Hippocampal formation (tissue), 2 donors: ENCODE measurements at regions not wholly inside any gene's neighbourhood (a gene's known extent, or its start where the extent isn't known, plus 50 kb on each side); places are given as distances from the start of the nearest gene placed in this dataset.

Experiments
- DNase-seq, 2 donors: peaks; one replicate each; lab custom pipeline; 2025; lab: John Stamatoyannopoulos, UW

DNA sequence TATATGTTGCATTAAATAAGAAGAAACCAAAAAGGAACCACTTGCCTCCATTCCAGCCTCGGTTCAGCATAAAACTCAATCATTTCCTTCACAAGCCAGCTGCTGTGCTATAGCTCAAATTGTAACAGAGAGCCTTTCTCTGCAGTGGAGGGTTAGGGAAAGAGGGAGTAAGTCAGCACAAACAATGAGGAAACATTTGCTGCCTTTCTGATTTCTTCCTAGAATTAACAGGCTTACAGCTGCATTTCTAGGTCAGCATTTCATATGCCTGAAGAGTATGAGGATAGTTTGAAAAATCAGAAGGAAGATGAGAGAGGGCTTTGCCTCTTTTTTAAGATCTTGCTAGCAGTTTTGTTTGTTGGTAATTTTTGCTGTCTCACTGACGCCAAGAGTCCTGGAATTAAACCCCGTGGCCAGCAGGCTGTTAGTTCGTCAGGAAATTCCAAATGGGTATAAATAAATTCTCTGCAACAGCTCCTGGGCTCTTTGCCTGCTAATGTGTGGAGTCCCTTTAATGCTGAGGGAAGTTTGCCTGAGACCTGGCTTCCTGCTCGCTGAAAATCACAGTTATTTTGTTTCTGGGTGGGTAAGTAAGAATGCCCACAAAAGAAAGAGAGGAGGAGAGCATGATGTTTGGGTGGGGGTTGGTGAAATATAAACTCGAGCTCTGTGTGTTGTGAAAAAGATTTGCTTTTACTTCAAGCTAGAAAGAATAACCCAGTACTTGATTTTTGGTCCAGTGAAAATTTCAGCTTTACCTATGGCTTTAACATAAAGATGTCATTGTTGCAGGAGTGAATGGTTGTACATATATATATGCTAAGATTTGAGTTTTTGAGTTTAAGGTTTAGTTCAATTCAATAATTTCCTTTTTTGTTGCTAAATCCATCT is 148.1 kb upstream of the DMRT1 start:
- peak; percentile 47 to 94 for DNase-seq

DNA sequence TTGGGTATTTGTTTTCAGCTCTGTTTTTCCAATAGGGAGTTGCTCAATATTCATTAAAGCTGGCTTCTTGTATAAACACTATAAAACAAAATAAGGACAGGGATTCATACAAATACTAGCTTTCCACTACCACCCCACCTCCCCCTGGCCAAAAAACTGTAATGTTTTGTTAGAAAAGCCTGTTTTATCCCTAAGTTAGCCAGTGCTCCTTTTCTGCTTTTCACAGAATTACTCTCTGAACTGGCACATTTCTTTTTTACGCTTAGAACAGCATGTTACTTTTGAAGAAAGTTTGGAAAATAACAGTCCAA is 147.4 kb upstream of the DMRT1 start:
- DNase-seq, result peak in 1 of 2 donors; percentile 93

DNA sequence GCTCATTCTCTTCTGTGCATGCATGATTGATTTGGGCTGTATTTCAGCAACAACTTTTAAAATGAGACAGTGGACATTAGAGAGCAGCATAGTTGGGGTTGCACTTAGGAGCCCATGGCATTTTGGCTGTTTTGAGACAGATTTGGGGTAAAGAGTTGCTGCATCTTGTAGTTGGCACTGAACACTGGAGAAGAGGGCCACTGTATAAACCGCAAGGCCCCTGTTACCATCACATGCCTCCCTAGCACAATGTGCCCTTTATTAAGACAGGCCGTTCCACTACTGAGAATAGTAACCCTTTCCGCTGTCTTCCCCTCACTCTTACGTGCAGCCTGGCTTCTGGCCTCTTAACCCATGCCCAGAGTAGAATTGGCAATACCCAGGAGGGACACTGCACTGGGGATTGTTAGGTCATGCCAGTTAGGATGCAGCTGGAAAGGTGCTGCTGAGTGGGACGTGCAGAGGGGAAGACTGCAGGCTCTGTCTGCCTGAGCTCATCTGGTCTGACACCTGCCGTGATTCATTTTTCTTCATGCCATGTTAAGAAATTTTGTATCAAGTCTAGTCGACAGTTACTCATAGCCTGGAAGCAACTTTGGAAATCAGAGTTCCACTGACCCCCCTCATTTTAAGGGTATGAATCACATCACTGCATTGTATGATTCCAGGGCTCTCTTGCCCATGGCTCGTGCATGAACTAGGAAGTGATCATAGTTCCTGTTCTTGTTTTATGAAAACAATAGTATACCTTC is 146.9 kb upstream of the DMRT1 start:
- peak; percentile 73 to 93 for DNase-seq

DNA sequence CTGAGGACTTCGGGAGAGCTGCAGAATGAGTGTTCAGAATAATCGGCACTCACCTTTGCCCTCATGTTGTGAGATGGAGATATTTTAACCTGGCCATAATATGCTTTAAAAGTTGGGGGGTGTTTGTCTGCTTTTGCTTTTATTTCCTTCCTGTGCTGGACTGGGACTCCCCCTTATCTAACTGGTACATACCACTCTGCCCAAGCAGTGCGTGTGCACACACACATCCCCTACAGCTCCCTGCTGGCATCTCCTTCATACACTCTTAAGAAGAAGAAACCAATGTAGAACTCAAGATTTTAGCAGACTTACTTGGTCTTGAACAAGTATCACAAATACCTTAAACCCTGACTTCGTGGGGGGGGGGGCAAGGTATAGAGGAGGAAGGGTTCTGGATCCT is 146.2 kb upstream of the DMRT1 start:
- no peak for DNase-seq

DNA sequence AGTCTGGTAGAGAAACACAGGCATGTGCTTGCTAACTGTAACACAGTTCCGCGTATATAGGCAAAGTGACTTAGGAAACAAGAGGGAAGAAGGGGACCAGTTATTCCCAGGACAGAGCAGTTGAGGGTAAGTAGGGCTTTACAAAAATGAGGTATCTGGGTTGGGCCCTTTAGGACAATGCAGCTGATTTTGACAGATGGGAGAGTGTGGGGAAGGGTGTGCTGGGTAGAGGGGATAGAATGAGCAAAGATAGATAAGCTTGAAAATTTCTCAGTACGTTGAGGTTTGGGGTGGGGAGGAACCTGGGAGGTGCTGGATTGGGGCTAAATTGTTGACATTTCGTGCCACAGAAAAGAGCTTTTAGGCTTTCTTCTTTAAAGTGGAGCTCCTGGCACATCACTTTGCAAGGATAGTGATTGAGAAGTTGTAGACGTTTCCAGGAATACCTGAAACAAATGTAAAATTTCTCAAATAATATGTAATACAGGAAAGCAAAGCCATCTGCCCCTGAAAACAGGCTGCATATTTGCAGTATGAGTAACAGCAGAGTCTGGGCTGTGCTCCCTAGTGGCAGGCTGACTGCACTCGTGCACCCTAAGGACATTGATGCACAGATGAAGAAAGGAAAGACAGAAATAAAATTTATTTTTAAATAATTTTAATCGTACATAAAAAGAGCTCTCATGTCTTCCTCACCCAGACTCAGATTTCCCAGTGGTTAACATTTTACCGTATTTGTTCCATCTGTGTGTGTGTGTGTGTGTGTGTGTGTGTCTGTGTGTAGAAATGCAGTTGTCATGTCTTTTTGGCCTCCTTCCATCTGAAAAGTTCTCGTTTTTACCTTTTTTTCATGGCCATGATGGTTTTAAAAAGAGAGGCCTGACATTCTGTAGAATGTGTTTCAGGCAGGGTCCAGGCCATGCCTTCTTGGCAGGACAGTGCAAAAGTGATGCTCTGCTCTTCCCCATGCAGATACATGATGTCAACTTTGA is 144.9 kb upstream of the DMRT1 start:
- DNase-seq, result peak; percentile 21 to 34

DNA sequence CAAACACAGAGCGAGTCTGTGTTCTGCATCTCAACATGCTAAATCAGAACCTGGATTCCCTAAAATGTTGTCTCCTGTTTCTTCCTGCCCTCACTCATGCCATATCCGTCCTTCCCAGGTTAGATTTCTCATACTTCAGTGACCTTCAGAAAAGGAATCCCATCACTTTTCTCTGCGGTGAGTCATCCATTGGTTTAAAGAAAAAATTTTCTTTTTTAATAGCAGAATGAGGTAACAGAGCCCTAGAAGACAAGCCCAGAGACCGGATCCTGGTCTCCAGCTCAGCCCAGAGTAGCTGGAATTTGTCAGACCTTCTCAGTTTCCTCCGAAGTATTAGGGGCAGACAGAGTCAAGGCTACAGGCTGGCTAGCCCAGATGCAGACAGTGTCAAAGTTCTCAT is 143.2 kb upstream of the DMRT1 start:
- DNase-seq, result no peak

DNA sequence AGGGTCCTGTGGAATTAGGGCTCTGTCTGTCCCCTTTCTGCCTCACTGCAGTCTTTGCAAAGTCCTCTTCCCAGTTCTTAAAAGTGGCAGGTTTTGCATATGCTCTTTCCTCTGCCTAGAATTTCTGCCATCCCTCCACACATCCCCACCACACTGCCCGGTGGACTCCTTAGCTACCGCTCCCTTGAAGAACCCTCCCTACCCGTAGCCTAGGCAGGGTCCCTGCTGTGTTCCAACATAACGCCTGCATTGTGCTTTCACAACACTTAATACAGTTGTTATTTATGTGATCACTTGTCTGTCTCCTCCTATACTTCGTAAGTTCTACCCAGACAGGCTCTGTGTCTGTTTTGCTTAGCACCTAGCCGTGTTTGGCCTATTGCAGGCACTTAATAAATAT is 142.5 kb upstream of the DMRT1 start:
- DNase-seq, result no peak

DNA sequence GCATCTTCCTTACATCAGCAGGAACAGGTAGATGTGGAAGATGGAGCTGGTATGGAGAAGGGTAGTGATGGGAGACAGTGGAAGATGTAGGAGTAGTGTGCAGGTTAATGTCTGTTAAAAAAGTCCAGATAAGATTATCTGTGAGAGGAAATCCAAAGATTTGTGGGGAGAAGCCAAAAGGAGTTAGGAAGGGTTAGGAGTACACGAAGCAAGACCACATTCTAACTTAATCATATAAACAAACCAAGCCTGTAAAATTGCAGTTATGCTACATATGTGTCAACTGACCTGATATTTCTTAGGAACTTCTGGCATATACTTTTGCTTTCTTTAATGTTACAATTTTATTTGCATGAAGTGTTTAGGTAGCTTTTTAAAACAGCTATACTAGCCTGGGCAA is 142.1 kb upstream of the DMRT1 start:
- no peak for DNase-seq

DNA sequence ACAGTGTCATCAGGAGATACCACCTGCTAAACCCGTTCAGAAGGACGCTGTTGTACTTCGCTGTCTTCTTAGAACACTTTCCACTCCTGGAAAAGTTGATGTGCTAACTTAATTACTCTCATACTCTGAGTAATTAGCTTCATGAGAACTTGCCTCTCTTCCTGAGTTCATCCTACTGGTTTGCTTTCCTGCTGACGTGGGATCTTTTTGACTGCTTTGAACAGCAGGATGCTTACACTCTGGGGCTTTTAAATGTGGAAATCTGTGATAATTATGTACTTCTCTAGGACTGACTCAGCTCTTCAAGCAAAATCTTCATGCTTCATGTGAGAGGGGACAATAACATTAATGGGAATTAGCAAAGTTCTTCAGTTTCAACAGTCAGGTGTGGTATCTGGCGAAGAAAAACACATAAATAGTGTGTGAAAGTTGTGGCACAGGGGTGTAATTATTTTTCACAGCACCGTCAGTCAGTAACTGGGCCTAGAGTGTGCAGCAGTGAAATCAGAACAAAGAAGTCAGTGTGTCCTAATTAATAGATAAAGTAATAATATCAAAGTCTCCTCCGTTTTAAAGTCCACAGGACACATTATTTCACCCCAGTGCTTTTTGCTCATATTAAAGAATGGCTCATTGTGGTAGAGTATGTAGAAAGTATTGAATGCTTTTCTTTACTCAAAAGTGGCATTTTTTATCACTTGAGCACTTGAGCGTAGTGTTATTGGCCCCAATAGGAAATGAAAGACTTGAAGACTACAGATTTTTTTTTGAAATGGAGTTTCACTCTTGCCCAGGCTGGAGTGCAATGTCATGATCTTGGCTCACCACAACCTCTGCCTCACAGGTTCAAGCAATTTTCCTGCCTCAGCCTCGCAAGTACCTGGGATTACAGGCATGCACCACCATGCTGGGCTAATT is 140.9 kb upstream of the DMRT1 start:
- DNase-seq, result no peak

DNA sequence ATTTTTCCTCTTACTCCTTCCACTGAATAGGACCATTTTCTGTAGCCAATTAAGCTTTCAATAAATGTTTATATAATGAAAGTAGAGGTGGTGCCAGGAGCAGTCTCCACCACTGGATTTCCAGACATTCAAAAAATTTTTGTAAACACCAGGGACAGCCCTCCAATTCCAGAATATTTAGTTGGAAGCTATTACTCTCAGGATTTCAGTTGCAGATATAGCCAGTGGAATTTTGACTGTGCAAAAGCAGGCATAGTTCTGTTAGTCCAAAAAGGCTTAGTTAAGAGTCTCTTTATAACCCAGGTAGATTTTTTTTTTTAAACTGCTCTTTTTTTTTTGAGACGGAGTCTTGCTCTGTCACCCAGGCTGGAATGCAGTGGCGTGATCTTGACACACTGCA is 138.1 kb upstream of the DMRT1 start:
- no peak for DNase-seq

DNA sequence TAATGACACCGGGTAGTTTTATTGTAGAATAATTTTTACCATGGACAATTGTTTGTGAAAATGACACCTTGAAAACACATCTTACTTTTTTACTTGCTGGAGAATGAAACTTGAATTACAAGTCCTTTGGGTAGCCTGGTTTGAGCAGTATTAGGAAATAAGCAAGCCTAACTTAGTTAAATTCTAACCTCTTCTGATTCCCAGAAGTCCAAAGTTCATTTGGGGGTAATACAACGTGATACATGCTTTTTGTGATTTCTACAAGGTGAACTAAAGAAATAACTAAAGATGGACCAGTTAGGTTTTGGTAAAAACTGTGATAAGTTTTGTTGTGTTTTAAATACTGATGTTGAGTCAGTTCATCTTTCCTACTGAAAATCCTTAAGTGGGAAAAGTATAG is 135.4 kb upstream of the DMRT1 start:
- no peak for DNase-seq

DNA sequence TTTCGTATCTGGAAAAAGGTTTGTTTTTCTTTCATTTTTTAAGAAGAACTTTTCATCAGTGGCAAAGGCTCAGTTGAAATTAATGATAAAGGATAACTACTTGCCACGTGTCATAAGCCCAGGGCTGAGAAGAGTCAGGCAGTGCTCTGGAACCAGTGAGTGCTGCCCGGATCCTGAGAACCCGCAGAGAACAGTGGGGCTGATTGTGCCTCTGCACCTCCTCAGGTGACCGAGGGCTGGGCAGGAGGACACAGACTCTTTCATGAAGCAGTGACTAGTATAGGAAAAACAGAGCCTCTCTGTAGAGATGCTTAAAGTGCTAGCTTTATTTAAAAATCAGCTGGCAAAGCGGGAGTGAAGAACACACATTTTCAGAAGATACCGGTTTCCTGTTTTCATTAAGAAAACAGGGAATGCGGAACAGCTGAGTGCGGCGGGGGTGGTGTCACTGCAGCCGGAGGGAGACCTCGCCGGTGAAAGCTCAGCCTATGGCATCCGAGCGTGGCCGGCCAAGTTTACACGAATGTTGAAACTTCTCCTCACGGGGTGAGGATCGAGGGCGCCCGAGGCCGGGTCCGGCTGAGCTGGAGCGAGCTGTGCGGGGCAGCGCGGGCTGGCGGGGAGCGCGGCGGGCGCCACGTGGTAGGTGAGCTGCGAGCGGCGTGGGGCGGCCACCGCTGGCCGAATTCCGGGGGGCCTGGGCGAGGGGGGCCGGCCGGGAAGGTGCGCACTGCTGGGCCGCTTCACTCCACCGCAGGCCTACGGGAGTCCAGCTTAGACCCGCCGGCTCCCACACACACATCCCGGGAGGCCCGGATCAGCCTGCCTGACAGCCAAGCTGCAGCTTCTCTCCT is 134.7 kb upstream of the DMRT1 start:
- DNase-seq, result peak; percentile 38 to 61

DNA sequence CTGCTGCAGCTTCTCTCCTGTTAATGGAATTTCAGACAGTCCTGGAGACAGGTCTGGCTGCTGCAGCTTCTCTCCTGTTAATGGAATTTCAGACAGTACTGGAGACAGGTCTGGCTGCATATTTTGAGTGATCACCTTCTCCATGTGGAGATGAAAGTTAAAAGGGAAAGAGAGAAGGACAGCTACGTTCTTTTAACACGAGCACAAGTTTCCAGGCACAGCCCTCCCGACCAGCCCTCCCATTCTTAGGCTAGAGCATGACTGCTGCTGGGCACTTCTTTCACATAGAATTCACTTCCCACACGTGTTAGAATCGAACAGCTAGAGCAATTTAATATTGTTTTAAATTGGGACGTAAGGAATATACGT is 133.3 kb upstream of the DMRT1 start:
- DNase-seq, result no peak

DNA sequence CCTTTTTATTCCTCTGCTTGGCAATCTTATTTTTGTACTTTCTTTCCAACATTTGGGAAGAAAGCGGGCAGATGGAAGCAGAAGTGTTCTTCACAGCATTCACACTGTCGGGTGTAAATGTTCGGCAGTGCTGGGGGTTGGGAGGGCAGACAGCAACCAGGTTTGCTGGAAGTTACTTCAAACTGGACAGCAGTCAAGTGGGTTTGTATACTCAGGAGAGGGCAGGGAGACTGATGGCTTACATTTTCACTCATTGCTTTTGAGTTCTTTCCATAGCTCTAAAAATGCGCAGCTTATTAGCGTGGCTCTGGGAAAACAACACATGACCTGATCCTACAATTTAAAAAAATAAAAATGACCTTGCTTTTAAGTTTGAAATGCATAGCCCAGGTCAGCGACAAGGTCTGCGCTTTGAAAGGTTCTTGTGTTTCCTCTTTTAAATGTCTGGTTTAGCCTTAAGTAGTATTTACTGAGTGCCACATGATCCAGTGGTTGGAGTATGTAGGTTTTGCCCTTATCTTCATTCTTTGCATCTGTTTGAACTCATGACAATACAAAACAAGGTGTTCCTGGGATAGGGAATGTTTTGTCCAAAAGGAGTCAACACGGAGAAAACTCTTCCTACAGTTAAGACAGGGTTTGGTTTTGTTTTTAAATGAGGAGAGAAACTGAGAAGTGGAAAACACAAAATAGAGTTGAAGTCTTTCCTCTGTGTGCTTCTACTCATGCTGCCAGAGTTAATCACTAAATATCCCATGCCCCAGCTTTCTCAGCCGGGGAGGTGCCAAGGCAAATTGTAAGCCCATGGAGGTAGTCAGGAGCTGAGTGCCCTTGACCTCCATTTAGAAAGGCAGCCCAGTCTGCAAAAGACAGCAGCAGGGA is 132.7 kb upstream of the DMRT1 start:
- DNase-seq, result no peak

DNA sequence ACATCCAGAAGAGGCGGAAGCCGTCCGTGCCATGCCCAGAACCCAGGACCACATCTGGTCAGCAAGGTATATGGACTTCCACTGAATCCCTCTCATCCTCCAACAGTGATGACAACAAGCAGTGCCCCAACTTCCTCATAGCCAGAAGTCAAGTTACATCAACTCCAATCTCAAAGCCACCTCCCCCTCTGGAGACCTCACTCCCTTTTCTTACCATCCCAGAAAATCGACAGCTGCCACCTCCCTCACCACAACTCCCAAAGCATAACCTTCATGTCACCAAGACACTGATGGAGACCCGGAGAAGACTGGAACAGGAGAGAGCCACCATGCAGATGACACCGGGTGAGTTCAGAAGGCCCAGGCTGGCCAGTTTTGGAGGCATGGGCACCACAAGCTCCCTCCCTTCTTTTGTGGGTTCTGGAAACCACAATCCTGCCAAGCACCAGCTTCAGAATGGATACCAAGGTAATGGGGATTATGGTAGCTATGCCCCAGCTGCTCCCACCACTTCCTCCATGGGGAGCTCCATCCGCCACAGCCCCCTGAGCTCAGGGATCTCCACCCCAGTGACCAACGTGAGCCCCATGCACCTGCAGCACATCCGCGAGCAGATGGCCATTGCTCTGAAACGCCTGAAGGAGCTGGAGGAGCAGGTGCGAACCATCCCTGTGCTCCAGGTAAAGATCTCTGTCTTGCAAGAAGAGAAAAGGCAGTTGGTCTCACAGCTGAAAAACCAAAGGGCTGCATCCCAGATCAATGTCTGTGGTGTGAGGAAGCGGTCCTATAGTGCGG is 130.3 kb upstream of the DMRT1 start:
- DNase-seq, result no peak

DNA sequence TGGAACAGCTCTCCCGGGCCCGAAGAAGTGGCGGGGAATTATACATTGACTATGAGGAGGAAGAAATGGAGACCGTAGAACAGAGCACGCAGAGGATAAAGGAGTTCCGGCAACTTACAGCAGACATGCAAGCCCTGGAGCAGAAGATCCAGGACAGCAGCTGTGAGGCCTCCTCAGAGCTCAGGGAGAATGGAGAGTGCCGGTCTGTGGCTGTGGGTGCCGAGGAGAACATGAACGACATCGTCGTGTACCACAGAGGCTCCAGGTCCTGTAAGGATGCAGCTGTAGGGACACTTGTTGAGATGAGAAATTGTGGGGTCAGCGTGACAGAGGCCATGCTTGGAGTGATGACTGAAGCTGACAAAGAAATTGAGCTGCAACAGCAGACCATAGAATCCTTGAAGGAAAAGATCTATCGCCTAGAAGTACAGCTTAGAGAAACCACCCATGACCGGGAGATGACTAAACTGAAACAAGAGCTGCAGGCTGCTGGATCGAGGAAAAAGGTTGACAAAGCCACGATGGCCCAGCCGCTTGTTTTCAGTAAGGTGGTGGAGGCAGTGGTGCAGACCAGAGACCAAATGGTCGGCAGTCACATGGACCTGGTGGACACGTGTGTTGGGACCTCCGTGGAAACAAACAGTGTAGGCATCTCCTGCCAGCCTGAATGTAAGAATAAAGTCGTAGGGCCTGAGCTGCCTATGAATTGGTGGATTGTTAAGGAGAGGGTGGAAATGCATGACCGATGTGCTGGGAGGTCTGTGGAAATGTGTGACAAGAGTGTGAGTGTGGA is 129.5 kb upstream of the DMRT1 start:
- DNase-seq, result no peak

DNA sequence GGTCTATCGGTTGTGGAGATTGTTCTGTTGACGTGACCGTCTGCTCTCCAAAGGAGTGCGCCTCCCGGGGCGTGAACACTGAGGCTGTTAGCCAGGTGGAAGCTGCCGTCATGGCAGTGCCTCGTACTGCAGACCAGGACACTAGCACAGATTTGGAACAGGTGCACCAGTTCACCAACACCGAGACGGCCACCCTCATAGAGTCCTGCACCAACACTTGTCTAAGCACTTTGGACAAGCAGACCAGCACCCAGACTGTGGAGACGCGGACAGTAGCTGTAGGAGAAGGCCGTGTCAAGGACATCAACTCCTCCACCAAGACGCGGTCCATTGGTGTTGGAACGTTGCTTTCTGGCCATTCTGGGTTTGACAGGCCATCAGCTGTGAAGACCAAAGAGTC is 128.9 kb upstream of the DMRT1 start:
- no peak for DNase-seq

DNA sequence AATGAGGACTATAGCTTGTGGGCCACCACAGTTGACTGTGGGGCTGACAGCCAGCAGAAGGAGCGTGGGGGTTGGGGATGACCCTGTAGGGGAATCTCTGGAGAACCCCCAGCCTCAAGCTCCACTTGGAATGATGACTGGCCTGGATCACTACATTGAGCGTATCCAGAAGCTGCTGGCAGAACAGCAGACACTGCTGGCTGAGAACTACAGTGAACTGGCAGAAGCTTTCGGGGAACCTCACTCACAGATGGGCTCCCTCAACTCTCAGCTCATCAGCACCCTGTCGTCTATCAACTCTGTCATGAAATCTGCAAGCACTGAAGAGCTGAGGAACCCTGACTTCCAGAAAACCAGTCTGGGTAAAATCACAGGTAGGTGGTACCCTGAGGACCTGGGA is 128.4 kb upstream of the DMRT1 start:
- DNase-seq, result no peak
